Stimulated activated CD4-positive, alpha-beta T cell treated with anti-CD3 and anti-CD28 coated beads, TNF-alpha, amount 100 ng/mL, for 4 hours (primary cell): ENCODE measurements at regions not wholly inside any gene's neighbourhood (a gene's known extent, or its start where the extent isn't known, plus 50 kb on each side); places are given as distances from the start of the nearest gene placed in this dataset.

ENCODE experiments used
- DNase-seq, 3 experiments: peaks; one replicate each; pipeline ENCODE4 v3.0.0-alpha.2; 2020; ENCODE audit warnings: low read depth in 3 of 3

DNA sequence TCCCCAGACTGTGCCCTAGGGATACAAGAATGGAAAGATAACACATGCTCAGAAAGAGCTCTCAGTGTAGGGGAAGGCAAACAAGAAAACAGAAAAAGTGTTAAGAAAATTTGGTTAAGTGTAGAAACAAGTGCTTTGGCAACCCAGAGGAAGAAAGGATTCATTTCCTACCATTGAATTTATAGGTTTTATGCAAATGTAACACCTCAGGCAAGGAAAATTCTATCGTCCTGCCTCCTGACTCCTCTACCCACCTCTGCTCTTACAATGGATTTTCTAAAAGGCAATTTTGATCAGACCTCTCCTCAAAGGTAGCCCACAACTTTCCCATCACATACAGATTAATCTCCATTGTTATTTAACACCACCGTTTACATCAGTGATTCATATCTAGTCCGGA lies 298.7 kb downstream of the RFC3 start:
- no peak for DNase-seq

DNA sequence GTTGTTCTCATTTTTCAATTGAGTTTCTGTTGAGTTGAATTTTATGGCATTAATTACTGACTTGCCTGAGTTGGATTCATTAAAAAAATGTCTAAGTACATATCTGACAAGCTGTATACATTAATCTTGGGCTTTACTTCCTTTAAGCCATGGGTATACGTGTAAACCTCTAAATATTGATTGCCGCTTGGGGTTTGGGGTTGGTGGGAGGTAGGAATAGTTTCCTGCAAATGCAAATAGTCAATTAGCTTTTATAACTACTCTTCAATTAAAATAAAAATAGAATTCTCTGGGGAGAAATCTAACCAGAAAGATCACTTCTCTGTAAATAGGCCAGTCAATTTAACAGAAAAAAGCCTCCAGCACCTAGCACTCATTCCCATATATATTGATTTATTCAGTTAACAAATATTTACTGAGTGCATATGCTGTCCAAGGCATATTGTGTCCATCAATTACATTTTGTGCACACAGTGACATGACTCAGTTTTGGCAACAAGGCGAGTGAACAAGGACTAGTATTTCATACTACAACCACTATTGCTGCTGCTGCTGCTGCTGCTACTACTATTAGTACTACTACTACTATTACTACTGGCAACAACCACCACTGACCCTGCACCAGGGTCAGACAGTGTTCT lies 306.8 kb downstream of the RFC3 start:
- no peak for DNase-seq

DNA sequence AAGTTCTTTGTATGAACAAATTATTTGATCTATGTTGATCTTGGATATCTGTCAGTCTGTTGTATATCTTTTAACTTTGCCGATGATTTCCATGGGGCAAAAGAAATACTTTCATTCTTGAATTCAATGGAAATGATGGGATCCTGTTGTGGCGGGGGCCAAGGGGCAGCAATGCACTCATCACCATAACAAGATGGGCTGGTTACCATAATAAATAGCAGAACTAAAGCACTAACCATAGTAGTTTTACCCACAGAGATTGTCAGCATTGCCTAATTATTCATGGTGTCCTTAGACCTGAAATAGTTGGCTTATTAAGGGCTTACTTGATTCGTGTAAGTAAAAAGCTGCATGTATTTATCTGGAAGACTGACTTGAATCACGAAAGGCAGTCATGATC lies 309.6 kb downstream of the RFC3 start:
- DNase-seq = no peak

DNA sequence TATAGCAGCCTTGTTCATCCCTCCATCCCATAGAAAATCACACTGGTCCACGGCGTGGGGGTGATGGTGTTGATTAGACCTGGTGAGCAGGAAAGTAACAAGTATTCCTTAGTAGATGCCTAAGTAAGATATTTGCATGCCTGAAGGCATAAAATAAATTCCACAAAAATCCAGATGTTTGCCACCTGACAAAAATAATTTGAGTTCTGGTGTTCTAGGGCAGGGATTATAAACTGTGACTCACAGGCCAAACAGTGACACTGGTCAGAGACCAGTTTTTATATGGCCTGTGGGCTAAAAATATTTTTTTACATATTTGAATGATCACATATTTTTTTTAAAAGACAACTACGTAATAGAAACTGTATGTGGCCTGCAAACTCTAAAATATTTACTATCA lies 310.7 kb downstream of the RFC3 start:
- DNase-seq = no peak

DNA sequence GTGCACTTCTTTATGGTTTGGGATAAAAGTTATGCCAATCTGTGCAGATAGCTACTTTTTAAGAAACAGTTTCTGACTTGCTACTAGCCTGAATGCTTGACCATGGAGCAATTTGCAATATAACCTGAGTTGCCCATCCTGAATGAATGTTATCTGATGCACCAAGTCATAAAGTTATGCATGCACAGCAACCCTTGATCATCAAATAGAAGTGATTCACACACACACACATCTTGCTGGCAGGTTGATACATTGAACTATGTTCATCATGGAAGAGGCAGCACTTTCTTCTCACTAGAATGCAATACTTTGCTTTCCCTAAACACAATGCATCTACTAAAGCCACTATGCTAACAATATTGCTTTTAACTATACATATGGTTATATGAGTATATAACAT lies 311.5 kb downstream of the RFC3 start:
- DNase-seq = no peak

DNA sequence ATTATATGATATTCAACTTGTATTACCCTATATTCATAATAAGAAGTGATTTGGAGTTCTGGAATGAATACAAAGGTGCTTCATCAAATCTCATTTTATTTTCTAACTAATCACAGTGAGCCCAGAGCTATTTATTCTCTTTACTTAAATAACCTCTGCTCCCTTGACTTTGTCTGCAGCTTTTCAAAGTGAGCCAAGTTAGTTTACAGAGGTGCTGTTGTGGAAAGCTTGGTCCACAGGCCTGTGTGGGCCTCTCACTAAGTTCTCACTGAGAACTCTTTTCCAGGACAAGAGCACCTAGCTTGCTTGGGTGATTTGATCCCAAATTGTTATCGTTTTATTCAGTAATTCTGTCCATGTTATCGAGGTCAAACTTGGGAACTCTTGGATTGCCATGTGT lies 319.3 kb downstream of the RFC3 start:
- no peak for DNase-seq

DNA sequence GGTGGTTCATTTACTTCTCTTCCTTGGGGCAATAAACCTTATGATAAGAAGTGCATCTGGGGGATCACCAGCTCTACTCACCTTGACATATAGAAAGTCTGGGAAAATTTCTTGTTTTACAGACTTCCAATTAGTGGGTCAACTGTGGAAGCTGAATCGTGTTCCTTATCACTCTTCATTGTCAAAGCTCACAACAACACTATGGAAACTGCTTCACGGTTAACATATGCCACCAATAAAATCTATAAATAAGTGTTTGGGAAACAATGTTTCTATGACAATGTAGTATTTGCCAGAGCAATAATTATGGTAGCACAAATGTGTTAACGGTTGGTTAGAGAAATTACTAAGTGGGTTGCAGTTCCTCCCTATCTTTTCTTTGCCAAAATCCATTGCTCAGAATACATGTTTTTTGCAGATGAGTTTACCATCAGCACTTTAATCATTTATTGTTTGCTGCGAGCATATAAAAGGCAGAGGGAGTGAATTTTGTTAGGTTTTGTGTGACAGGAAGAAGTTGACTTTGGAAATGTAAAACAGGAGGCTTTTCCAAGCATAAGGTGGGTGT lies 321.8 kb downstream of the RFC3 start:
- DNase-seq = no peak

DNA sequence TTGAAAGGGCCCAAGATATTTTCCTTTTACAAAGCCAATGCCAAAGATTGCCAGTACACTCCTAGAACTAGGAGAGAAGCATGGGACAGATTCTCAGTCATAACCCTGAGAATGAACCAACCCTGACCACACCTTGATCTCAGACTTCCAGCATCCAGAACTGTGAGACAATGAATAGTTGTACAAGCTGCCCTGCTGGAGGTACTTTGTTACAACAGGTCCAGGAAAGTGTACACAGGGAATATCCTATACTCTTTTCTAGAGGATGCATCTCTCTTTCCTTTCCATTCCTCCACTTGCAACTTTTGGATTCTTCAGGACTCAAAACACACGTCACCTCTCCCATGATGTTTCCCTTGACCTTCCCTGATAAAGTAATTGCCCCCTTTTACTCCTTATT lies 325.7 kb downstream of the RFC3 start:
- DNase-seq = no peak

DNA sequence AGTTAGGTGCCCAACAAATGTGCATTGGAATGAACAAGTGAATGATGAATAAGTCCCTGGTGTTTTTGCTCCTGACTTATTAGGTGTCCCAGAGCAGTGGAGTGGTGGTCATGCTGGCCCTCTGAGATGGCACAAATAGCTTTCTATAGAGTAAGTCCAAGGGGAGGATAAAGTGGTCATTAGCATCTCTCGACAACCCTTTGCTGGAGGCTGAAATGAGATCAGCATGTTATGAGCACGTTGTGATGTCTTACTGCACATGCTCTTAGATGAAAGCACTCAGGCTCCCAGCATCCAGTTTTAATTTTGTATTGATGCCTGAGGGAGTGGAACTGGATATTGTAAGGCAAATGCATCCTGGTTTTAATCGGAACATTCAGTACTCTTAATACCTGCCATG lies 326.2 kb downstream of the RFC3 start:
- DNase-seq = no peak

DNA sequence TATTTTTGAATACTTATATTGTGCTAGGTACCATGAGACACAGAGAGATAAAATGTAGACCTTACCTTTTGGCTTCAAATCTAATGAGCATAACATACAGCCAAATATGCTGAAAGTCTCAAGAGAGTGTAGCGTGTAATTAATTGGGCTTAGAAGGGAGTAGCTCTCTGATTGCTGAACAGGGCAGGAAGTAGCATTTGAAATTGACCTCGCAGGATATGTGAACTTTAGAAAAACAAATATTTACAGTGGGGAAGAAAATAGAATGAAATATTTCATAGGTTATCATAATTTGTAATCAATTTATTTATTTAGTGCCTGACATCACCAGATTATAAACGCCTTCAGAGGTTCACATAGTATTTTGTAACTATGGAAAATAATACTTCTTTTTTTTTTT lies 327.1 kb downstream of the RFC3 start:
- DNase-seq = no peak

DNA sequence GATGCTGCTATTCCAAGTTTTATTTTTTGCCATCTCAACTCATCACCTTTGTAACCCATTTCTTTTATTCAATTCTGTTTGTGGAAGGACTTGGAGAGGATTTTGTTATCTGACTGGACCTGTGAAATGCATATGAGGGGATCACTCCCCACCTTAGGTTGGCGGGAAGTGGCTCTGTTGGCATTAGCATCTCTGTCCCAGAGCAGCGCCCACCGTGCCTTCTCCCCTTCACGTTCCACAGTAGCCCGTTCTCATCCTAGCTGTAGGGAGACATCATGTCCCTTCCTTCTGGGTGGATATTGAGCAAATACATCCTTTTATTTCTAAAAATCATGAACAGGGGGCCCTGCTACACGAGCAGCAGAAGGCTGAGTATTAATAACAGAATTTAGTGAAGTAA lies 330.4 kb downstream of the RFC3 start:
- DNase-seq = no peak

DNA sequence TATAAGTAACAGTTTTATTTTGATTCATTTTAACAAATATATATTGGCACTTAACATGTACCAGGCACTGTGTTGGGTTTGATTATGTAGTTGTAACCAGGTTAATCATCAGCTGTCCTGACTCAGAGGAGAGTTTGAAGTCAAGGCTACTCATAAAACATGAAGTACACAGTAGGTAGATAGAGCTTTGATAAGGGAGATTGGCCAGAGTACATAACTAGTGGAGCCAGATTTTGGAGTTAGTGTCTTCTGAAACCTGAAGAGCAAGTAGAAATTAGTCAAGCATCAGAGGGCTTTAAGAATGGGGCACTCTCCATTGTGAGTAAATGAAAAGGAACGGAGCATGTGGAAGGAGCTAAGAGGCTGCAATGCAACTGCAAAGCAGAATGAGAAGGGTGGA lies 333.9 kb downstream of the RFC3 start:
- no peak for DNase-seq

DNA sequence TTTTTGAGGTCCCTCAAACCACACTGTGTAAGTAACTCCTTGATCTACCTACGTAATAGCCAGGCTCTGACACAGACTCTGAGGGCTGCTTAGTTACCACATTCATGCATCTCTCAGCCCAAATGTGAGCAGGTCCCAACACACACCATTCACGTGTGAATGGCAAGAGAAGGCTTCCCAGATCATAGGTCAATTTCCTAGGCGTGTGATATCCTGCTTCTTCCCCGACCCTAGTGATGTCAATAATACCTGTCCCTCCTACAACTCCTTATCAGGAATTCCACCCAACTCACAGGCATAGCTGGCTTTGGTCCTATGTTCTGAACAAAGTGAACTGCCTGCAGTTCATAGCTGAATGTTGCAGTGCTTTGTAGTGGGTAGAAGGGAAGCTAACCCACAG lies 334.5 kb downstream of the RFC3 start:
- DNase-seq = no peak

DNA sequence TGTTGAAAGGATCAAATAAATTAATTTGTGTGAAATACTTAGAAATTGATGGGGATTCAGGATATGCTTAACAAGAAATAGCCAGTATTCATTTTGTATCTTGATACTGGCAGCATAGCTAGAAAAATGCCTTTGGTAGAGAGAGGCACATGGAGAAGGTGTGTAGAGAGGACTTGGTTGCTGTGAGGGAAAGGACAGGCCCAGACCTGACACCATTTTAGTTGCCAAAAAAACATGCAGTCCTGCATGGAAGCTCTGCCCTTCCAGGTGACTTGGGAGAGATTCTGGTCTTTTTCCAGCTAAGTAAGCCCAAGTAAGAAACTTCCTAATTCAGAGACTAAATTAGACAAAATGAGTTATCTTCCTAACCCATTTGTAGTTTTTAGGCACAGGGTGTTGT lies 335.0 kb downstream of the RFC3 start:
- DNase-seq = no peak

DNA sequence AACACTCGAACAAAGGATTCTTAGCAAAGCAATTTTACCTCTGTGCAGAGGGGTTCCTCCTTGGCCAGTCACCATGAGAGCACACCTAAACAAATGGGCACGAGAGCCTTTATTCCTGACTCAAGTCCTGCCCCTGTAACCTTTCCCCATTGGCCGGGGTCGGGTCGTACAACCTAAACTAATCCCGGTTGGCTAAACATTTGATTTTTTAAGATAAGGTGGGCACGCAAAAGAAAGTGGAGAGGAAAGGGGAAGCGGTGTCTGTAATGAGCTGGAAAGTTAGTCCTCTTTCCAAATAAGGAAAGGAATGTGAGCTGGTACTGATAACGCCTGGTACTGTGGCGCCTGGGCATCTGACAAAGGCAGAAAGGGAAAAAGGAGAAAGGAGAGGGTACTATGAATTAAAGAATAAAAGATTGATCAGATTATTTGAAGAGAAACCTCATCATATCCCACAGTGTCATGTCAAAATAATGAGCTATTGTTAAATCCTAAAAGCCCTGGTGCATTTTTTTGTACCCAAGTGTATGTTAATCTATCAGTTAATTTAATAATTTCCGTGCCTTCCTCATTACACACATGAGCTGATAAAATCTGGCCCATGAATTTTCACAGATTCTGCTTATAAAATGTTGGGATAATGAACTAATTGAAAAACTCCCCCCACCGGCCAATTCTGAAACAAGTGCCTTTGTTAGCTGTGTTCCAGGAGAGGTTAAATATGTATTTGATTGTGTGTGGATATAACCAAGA lies 335.7 kb downstream of the RFC3 start:
- DNase-seq = no peak

DNA sequence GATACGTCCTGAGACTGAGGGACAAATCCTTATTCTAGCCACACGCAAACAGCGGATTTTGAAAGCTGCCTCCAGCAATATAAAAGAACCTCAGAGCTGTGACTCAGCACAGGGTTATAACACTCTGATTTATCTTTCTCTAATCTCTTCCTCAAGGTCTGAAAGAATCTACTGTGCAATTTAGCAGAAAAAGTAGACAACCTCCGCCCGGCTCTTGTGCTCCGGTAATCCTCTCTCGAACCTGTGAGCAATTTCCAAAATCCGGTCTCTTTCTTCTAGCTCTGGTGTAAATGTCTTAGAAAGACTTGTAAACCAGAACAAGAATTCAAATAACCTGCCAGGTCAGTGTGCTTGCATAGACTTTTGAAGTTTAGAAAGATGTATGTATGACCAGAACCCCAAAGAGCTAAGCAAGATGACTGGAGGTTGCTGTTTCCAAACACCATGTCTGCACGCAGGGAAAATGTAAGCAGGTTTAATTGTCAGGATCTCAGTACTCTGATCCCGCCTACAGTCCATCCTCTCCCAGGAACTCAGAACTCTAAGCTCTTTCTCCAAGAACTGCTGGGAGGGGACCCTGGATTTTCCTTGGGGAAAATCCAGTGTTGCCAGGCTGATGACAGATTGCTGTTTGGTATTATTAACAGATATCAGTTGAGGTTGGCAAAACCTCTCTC lies 338.1 kb downstream of the RFC3 start:
- no peak for DNase-seq

DNA sequence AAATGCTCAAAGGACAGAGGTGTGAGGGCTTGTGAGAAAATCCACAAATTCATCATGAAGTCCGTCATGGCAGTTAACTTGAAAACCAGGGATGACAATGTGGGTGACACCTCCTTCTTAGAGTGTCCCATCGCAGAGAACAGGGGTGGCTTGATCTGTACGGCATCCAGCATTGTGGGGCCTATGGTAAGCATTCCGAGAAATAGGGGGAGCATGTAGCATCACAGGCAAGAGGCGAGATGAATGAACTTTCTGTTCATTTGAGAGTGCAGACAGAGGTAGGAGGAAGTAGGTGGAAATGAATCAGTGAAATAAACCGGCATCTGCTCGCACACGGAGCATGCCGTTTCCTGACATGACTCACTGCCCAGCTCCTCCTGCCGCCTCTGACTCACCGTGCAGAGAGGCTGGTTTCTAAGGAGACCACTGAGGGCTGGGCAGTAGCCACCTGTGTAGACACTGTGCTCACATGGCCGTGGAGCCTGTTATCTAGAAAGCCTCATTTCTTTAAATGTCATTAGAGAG lies 339.0 kb downstream of the RFC3 start:
- DNase-seq = peak in 1 of 3 experiments; percentile 2

DNA sequence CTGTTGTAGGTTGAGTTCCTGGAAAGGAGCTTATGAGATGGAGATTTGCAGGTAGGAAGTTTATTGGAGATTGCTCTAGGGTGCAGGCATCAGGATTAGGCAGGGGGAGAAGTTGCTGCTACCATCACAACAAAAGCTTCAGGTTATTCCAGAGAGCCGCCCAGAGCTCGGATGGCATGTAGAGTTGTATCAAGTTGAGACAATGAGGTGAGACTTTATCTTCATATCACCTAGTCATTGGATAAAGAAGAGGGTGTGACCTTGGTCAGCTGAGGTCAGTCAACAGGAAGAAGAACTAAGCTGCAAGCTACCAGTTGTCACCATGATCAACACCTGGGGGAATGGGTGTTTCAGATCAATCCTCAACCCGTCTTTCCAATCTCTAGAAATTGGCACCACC lies 342.0 kb downstream of the RFC3 start:
- DNase-seq = no peak

DNA sequence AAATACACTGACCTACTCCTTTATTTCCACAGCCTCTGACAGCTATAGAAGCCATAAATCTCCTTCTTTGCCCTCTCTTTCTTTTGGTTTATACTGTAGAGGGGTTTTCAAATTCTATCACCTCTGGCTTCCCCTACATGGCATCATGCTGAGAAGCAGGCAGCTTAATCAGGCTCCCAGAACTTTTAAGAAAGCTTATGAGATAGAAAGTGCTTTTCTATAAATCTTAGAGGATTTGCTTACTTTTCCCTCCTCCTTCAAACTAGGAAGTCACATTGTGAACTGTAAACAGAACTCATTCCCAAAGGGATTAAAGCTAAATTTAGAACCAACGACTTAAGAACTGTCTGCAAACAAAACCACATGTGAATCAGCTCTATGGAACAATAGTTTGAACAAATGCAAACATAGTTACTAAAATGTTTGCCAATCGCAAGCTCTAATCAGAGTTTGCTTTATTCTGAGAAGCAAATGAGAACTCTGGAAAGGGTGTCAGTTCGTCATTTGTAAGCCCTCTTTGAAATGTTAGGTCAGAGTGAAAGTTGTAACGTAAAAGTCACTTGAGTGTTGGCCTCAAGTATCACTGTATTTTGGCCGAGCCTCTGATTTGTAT lies 344.1 kb downstream of the RFC3 start:
- no peak for DNase-seq

DNA sequence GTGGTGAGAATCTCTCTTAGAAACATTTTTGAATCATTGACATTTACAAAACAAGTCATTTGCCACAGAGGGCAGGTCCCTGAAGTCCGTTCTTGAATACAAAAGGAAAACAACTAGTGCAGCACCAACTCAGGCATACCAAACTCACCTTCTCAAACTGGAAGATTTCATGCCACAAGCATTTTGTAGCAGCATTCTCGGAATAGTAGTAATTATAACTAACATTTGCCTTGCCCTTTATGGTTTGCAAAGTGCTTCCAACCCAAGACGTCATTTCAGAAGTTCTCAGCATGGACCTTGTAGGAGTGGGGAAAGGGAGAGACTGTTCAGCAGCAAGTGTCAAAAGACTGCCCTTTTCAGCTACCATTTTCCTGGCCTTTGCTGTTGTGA lies 344.6 kb downstream of the RFC3 start:
- DNase-seq = no peak

DNA sequence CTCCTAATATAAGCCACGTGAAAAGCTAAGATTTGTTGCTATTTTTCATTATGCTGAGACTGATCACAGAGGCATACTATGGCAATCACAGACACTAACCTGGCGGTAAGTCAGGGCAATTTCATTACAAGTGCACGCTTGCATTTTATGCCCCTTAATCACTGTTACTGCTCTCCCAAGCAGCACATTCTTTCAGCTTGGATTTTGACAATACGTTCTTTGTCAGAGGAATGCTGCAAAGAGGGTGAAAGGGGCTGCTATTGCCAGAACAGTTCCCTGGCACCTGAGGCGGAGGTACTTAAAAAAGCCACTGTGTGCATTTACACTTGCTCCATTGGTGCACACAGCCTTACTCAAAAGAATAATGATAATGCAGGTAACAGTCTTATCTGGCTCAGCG lies 346.6 kb downstream of the RFC3 start:
- DNase-seq = no peak

DNA sequence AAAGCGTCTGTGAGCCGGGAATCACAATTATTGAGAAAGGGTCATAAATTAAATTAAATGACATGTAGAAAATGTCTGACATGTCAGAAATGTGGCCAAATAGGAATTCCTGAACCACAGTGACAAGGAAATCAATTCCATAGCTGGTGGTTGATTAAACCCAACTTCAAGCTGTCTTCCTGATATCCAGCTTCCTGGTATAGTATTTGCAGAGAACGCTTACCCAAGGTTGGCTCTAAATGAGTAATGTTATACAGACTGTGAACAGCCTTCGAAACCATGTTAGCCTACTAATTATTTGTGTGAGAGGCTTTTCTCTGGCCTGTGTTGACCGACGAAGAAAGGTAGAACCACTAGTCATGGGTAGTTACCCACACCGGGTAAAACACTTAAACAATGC lies 347.2 kb downstream of the RFC3 start:
- DNase-seq = no peak
